Nucleus accumbens (tissue), 56 donors: ENCODE measurements at regions not wholly inside any gene's neighbourhood (a gene's known extent, or its start where the extent isn't known, plus 50 kb on each side); places are given as distances from the start of the nearest gene placed in this dataset.

Source experiments
- DNase-seq, 56 donors: peaks; one replicate each; lab custom pipeline; 2025; lab: John Stamatoyannopoulos, UW

GRCh38 chr4:184941671-184942418 lies 76.4 kb upstream of the HELT start:
- DNase-seq: no peak

- DNase-seq: no peak
These were observed 75.6 kb upstream of the HELT start for GRCh38 chr4:184942444-184943425.

GRCh38 chr4:184949020-184949419 lies 69.3 kb upstream of the HELT start:
- no peak for DNase-seq

DNA sequence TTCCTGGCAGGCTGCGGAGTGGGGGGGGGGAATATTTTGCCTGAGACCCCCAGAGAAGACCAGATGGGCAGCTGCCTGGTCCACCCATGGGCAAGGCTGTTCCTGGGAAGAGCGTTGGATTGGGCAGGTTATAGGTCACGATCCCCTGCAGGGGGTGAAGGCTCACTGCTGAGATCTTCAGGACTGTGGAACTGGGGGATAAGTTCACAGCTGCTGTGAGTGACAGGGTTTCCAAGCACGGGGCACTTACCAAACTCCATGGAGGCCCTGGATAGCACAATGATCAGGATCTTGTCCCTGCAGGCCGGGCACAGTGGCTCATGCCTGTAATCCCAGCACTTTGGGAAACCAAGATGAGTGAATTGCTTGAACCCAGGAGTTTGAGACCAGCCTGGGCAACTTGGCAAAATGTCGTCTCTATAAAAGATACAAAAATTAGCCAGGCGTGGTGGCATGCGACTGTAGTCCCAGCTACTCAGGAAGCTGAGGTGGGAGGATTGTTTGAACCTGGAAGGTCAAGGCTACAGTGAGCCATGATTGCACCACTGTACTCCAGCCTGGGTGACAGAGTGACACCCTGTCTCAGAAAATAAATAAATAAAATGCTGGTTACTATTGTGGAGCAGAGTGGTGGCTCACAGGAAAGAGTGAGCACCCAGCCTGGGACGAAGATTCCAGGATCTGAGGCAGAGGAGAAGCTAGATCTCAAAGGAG lies 68.0 kb upstream of the HELT start:
- no peak for DNase-seq

GRCh38 chr4:184950926-184951325 lies 67.4 kb upstream of the HELT start:
- DNase-seq: no peak

DNA sequence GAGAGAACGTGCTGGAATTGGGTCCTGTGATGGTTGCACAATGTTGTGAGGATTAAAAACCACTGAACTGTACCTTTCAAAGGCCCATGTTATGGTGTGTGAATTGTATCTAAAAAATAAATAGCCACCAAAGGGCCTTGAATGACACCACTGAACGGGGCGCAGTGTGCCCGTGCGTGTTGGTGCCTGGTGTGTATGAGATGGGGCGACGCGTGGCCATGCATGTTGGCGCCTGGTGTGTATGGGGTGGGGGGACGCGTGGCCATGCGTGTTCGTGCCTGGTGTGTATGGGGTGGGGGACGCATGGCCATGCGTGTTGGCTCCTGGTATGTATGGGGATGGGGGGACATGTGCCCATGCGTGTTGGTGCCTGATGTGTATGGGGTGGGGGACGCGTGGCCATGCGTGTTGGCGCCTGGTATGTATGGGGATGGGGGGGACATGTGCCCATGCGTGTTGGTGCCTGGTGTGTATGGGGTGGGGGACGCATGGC lies 66.6 kb upstream of the HELT start:
- no peak for DNase-seq

DNA sequence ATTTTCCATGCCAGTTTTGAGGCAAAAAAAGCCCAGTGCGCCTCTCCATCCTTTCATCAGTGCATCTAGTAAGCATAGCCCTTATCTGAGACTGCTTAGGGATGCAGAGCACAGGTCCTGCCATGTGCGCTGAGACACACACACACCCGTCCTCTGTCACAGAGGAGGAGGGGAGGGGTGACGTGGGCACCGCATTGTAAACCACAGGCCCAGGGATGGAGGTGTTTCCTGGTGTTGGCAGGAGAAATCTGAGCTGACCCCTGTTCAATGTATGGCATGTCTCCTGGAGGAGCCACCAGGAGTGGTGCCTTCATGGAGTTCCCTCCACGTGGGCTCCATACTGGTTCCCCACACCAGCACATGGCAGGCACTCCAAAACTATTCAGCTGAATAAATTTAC lies 65.8 kb upstream of the HELT start:
- no peak for DNase-seq

DNA sequence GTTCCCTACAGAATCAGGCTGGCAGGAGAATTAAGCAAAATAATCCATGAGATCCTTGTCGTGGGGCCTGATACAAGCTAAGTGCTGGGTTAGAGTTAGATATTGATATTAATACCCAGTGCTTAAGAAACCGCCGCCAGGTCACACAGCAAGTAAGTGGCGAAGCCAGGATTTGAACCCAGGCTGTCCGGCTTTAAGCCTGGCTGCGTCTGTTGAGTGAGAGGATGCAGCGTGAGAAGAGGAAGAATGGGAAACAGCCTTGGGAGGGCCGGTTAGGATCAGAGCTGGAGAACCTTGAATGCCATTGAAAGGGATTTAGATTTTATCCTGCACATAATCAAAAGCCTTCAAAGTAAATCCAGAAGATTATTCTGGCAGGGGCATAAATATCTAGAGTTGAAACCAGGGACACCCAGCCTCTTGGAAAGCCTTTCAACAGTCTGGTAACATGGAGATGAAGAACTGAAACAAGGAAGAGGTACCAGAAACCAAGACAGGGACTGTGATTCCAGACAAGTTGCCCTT lies 64.8 kb upstream of the HELT start:
- no peak for DNase-seq

- DNase-seq: no peak
These were observed 64.3 kb upstream of the HELT start for GRCh38 chr4:184953971-184954370.

DNA sequence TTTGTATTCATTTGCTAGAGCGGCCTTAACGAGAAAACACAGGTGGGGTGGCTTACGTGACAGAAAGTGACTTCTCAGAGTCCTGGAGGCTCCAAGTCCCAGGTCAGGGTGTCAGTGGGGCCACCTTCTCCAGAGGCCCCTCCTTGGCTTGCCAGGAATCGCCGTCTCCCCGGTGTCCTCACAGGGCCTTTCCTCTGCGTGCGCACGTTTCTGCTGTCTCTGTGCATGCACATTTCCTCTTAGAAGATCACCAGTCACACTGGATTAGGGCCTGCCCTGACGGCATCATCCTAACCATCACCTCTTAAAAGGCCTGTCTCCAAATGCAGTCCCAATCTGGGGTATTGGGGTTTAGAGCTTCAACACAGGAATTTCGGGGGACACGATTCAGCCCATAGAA lies 63.8 kb upstream of the HELT start:
- DNase-seq: no peak

GRCh38 chr4:184955116-184955515 lies 63.2 kb upstream of the HELT start:
- no peak for DNase-seq

- DNase-seq: no peak
These were observed 62.7 kb upstream of the HELT start for GRCh38 chr4:184955636-184956035.

DNA sequence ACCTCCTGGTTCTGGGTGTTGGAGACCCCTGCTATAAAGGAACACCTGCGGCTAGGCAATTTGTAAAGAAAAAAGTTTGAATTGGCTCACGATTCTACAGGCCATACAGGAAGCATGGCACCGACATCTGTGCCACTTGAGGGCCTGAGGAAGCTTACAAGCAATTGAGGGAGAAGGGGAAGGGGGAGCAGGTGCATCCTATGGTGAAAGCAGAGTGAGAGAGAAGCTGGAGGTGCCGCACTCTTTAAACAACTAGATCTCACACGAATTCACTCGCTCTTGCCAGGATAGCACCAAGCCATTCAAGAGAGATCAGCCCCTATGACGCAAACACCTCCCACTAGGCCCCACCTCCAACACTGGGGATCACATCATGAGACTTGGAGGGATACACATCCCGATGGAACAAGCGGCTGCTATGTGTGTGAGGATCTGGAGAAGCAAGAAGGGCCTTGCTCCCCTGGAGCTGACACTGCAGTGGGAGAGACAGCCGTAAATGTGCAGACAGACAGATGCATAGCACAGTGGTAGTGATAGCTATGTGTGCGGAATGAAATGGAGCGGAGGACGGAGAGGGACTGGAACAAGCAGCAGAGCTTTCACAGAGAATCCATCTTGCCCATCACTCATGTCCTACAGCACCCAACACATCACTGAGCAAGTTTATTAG lies 60.7 kb upstream of the HELT start:
- no peak for DNase-seq

GRCh38 chr4:184958127-184958922 lies 60.0 kb upstream of the HELT start:
- DNase-seq: no peak

- no peak for DNase-seq
These were observed 59.4 kb upstream of the HELT start for GRCh38 chr4:184958923-184959210.

DNA sequence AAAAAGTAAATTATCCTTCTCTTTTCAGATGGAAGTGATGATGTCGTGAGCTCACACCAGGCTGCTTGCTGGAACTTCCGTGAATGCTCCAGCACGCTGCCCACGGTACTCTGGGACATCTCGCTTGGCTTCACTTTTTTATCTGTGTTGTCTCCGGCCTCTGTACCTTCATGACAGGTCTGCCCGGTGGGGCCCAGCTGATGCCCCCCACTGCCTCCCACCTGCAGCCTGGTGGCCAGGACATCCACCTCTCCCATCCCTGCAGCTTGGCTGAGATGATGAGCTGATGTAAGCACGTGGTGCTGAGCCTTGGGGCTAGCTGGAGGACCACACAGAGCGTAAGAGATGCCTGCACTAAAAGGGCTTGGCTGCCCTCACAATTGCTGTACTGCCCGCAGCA lies 59.0 kb upstream of the HELT start:
- DNase-seq: no peak

DNA sequence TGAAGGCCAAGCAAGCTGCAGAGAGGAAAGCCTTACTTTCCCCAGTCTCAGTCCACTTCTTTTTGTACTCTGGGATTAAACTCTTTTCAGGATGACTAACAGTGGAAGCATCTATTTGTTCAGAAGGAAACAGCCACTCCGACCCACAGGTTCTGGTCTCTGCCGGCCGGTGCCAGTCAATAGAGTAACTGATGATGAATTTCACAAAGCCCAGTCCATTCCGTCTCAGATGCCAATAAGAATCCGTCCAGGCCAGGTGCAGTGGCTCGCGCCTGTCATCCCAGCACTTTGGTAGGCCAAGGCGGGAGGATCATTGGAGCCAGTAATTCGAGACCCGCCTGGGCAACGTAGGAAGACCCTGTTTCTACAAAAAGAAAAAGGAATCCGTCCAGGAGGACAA lies 58.5 kb upstream of the HELT start:
- DNase-seq: no peak

DNA sequence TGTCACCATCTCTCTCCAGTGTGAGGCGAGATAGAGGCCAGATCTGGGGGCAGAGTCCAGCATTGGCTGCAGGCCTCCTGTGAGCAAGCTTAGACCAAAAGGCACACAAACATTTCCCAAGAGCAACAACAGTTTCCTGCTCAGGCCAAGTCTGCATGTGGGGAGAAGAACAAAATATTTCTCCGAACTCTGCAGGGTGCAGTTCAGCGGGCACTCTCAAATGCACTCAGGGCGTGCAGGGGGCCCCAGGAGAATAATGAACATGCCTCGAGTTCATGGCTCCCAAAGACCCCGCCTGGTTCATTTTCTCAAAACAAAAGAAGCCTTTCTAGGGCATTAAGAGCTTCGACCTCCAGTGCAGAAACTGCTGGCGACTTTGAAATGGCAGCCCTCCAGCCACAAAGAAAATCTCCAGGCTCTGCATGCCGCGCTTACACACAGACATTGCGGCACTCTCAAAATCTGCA lies 57.8 kb upstream of the HELT start:
- DNase-seq: no peak

DNA sequence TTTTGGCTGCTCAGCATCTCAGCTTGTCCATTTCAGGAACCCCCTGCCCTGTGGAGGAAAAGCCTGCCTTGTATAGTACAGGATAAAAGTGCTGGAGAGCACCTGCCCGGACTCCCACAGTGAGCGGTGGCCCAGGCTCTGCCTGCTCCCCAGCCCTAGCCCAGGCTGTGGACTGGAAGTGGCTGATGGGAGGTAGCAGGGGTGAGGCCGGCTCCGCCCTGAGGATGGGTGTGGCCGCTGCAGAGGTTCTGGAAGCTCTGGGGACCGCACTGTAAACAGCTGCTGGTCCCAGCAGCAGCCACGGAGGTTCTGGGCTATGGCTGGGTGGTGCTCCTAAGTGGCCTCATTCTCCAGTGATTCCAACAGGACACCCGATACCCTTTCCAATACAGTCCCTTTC lies 56.6 kb upstream of the HELT start:
- DNase-seq: no peak
